Common myeloid progenitor, CD34-positive (primary cell): ENCODE measurements at regions not wholly inside any gene's neighbourhood (a gene's known extent, or its start where the extent isn't known, plus 50 kb on each side); places are given as distances from the start of the nearest gene placed in this dataset.

Experiments
- CTCF ChIA-PET: fragments of 350-600 bp; sonication (Branson Sonifier 250); formaldehyde crosslinking; loops from one replicate; lab custom pipeline; 2021; ENCODE audit warnings: antibody characterized with exemption; lab: Charles Lee
- POLR2A ChIA-PET: fragments of 350-600 bp; sonication (Branson Sonifier 250); formaldehyde crosslinking; loops from one replicate; lab custom pipeline; 2021; ENCODE audit warnings: antibody characterized with exemption; lab: Charles Lee
- DNase-seq, 3 donors: peaks; one replicate each; pipeline versions ENCODE4 v3.0.0 to v3.0.0-alpha.2; 2013
- H3K27ac ChIP-seq, 2 experiments: 1 replicate in 1 of 2; 2 replicates in 1 of 2; pipeline ENCODE4 v1.7.0; 2013; ENCODE audit warnings: inconsistent platforms in 2 of 2, low read length in 2 of 2, mild to moderate bottlenecking in 2 of 2, low read depth in 1 of 2, moderate library complexity in 1 of 2; ENCODE audit not compliant: severe bottlenecking in 2 of 2, insufficient read depth in 1 of 2, poor library complexity in 1 of 2
- H3K27me3 ChIP-seq, 5 experiments: replicated peaks in 2 of 5; 1 replicate in 3 of 5; 2 replicates in 2 of 5; pipeline versions ENCODE4 v1.6.1 to v1.7.0; 2013; ENCODE audit warnings: low read length in 4 of 5, mild to moderate bottlenecking in 2 of 5, moderate library complexity in 2 of 5, inconsistent platforms in 1 of 5; ENCODE audit not compliant: insufficient read depth in 5 of 5, control insufficient read depth in 4 of 5
- H3K36me3 ChIP-seq, 4 experiments: 1 replicate in 2 of 4; 2 replicates in 2 of 4; pipeline versions ENCODE4 v1.6.1 to v1.7.0; 2013; ENCODE audit warnings: low read length in 3 of 4, control low read depth in 1 of 4, mild to moderate bottlenecking in 1 of 4; ENCODE audit not compliant: control insufficient read depth in 4 of 4, insufficient read depth in 4 of 4
- H3K4me1 ChIP-seq, 4 experiments: 1 replicate in 3 of 4; 2 replicates in 1 of 4; pipeline versions ENCODE4 v1.6.1 to v1.7.1; 2013; ENCODE audit warnings: low read length in 3 of 4, mild to moderate bottlenecking in 3 of 4, control low read depth in 1 of 4, inconsistent platforms in 1 of 4, moderate library complexity in 1 of 4; ENCODE audit not compliant: control insufficient read depth in 4 of 4, insufficient read depth in 4 of 4; ENCODE audit errors: control extremely low read depth in 1 of 4
- H3K4me3 ChIP-seq, 7 experiments: 1 replicate in 4 of 7; 2 replicates in 3 of 7; pipeline versions ENCODE4 v1.5.1 to v1.7.0; 2013; ENCODE audit warnings: mild to moderate bottlenecking in 7 of 7, low read length in 6 of 7, moderate library complexity in 6 of 7, inconsistent platforms in 2 of 7, low read depth in 2 of 7, control low read depth in 1 of 7; ENCODE audit not compliant: insufficient read depth in 4 of 7, control insufficient read depth in 1 of 7; ENCODE audit errors: extremely low read depth in 1 of 7
- H3K9me3 ChIP-seq, 5 experiments: 1 replicate in 4 of 5; 2 replicates in 1 of 5; pipeline versions ENCODE4 v1.6.1 to v1.7.1; 2013; ENCODE audit warnings: low read length in 4 of 5, mild to moderate bottlenecking in 2 of 5, inconsistent platforms in 1 of 5, low read depth in 1 of 5, moderate library complexity in 1 of 5; ENCODE audit not compliant: control insufficient read depth in 4 of 5, insufficient read depth in 2 of 5; ENCODE audit errors: control extremely low read depth in 1 of 5
- WGBS: methylation state at CpG from one replicate; pipeline ENCODE4 v1.1.5; 2013; ENCODE audit not compliant: insufficient coverage; 5-methylcytosine and 5-hydroxymethylcytosine counted together

DNA sequence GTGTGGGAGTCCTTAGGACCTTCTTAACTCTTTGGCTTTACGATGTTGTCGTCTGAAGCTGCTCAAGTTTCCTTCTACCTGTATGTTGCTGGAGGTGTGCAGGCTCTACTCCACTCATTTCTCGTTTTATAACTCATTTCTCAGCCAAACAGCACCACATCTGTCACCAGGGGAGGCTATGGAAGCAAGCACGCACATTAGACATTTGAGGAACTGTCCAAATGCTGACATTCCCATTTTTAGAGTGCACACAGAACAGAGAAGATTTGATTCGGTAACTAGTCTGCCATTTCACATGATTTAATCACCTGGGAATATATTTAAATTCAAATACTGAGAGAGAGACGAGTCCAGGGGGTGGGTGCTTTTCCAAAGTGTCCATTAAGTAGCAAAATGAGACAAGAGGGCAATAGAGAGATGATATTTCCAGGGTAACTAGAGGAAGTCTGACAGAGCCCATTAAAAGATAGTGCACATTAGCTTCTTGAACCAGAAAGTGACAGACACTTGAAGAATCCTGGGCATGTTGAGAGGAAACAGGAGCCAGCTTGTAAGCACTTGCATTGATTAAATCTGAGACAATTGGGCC lies 793.3 kb downstream of the TDRD15 start:
- 65% methylated on average over 4 of the region's 6 CpGs for WGBS
- no peaks in the 10 kb centered on the region for H3K27me3 ChIP-seq
- ChIA-PET CTCF (no interaction called here), POLR2A (no interaction called here)
- no peak overlapping the region for H3K4me3 ChIP-seq
- no peaks in the 10 kb centered on the region for H3K4me1 ChIP-seq
- H3K36me3 ChIP-seq: no peaks in the 10 kb centered on the region
- no peaks in the 10 kb centered on the region for H3K9me3 ChIP-seq
- no peak overlapping the region for H3K27ac ChIP-seq
- DNase-seq: no peak

DNA sequence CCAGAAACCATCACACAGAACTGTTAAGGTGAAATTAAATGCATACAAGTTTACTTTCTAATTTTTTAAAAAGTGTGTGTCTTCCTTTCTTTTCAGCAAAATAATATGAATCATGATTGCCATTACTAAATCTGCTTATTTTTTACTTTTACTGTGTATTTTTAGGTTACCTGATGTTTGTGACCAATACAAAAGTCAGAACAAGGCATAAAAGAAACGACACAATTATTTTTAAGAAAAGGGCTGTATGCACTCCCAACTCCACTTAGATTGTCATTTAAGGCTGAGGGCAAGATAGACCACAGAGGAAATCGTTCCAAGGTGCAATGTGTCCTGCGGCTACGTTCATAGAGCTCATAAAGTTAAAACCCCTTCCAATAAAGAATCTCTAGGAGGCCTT lies 797.0 kb downstream of the TDRD15 start:
- POLR2A ChIA-PET: no interaction called here
- Histone ChIP-seq H3K27ac (no peak overlapping the region), H3K4me1 (no peaks in the 10 kb centered on the region), H3K27me3 (no peaks in the 10 kb centered on the region), H3K4me3 (no peak overlapping the region), H3K9me3 (no peaks in the 10 kb centered on the region), H3K36me3 (no peaks in the 10 kb centered on the region)
- CTCF ChIA-PET: no interaction called here
- no peak for DNase-seq
- 67% methylated on average over 3 of the region's 4 CpGs for WGBS

DNA sequence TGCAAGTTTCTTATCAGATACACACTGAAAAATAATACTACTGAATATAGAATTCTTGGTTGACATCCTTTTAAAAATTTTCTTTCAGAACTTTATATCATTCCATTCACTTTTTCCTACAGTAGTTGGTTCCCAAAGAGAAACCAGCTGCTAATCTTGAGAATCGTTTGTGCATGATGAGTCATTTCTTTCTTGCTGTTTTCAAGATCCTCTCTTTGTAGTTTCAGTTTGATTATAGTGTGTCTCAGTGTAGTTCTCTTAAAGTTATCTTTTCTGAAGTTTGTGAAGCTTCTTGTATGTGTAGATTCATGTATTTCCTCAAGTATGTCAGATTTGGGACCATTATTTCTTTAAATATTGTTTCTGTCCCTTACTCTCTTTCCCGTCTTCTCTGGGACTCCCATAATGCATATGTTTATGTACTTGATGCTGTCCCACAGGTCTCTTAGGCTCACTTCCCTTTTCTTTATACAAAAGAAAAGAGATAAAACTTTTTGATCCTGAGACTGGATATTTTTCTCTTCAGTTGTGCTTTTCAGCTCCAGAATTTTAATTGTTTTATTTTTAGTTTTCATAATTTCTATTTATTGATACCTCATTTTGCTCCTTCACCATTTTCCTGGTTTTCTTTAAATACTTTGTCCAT lies 801.0 kb downstream of the TDRD15 start:
- no peak overlapping the region for H3K4me3 ChIP-seq
- no peaks in the 10 kb centered on the region for H3K9me3 ChIP-seq
- DNase-seq: no peak
- 83% methylated on average over 1 of the region's 2 CpGs for WGBS
- H3K27ac ChIP-seq: no peak overlapping the region
- ChIA-PET CTCF (no interaction called here), POLR2A (no interaction called here)
- no peaks in the 10 kb centered on the region for H3K36me3 ChIP-seq
- H3K4me1 ChIP-seq: no peaks in the 10 kb centered on the region
- H3K27me3 ChIP-seq: no peaks in the 10 kb centered on the region

DNA sequence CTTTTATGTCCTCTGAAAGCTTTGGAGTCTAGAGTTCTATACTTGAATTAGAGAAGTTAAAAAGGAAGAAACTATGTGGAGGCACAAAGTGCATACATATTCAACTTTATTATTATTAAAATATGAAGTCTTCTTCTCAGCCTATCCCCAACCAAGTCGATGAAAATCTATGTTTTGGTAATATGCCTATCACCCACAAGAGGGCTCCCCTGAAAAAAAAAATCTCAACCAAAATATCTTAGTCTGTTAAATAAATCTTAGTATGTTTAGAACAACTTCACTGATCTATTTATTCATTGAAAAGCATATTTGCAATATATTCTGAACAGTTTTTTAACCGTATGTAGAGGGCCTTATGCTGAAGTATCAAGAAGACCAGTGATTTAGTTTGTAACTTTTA lies 804.5 kb downstream of the TDRD15 start:
- no peaks in the 10 kb centered on the region for H3K36me3 ChIP-seq
- H3K27ac ChIP-seq: no peak overlapping the region
- ChIA-PET CTCF (no interaction called here), POLR2A (no interaction called here)
- H3K27me3 ChIP-seq: no peaks in the 10 kb centered on the region
- DNase-seq: no peak
- H3K4me3 ChIP-seq: no peak overlapping the region
- no peaks in the 10 kb centered on the region for H3K9me3 ChIP-seq
- H3K4me1 ChIP-seq: no peaks in the 10 kb centered on the region
- no CpG with 5 or more reads among the region's 2 CpGs for WGBS

DNA sequence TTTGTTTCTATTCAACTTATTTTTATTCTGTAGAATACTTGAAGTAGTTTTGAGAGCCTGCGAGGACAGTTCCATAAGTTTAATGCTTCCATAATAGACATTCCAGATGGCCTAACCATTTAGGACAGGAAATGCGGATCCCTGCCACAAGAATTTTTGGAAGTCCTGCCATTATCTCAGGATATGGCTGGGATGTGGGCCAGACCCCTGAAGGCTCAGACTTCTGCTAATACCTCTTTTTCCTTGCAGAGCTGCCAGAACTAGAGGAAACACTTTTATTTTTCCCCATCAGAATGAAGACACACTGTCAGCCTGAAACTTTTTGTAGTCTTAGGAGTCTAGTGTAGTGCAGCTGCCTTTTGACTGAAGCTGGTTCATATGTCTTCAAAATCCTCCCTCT lies 806.5 kb downstream of the TDRD15 start:
- H3K36me3 ChIP-seq: no peaks in the 10 kb centered on the region
- POLR2A ChIA-PET: no interaction called here
- no peaks in the 10 kb centered on the region for H3K9me3 ChIP-seq
- no peak for DNase-seq
- H3K27ac ChIP-seq: no peak overlapping the region
- H3K27me3 ChIP-seq: no peaks in the 10 kb centered on the region
- CTCF ChIA-PET: no interaction called here
- H3K4me3 ChIP-seq: no peak overlapping the region
- 100% methylated on average over 2 of the region's 2 CpGs for WGBS
- H3K4me1 ChIP-seq: no peaks in the 10 kb centered on the region

DNA sequence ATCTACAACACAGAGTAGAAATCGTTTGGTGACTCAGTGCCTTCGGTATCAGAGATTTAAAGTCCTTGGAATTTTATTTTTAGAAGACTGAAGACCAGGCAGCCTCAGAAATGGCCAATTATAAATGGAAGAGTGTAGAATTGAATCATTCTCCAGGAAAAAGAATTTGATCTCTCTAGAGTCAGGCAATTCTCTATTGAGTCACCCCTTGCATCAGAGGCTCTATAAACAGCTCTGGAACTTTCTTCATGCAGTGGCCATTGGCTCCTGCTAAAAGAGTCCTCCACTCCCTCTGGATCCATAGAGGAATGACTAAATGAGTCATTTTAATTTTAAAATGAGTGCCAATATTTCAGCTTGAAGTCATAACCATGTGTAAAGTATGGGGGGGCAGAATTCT lies 816.2 kb downstream of the TDRD15 start:
- no peaks in the 10 kb centered on the region for H3K36me3 ChIP-seq
- no peaks in the 10 kb centered on the region for H3K4me1 ChIP-seq
- no peak overlapping the region for H3K4me3 ChIP-seq
- ChIA-PET POLR2A (no interaction called here), CTCF (no interaction called here)
- no peaks in the 10 kb centered on the region for H3K27me3 ChIP-seq
- whole genome bisulfite sequencing: no CpG with 5 or more reads among the region's 2 CpGs
- H3K27ac ChIP-seq: no peak overlapping the region
- no peaks in the 10 kb centered on the region for H3K9me3 ChIP-seq
- DNase-seq: no peak

DNA sequence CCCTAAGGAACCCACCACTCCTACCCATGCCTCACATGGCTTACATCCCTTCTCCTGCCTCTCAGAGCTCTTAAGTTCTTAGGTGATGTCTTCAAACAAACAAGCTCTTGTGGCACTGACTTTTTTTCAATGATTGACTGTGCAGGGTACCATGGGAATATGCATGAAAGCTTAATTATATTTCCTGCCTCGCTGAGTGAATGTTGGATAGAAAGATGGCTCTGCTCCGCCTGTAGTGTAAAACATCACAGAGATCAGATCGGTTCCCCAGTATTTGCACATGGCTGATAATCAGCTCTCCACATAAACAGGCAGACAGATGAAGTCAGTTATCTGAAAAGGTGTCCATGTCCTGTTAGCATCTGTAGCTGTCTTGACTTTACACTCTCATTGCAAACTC lies 820.8 kb downstream of the TDRD15 start:
- H3K36me3 ChIP-seq: no peaks in the 10 kb centered on the region
- H3K27me3 ChIP-seq: no peaks in the 10 kb centered on the region
- no peak overlapping the region for H3K27ac ChIP-seq
- POLR2A ChIA-PET: no interaction called here
- CTCF ChIA-PET: no interaction called here
- 85% methylated on average over 3 of the region's 3 CpGs for WGBS
- no peak overlapping the region for H3K4me3 ChIP-seq
- DNase-seq: no peak
- H3K9me3 ChIP-seq: no peaks in the 10 kb centered on the region
- no peaks in the 10 kb centered on the region for H3K4me1 ChIP-seq
